ENCODE measurements at regions not wholly inside any gene's neighbourhood (a gene's known extent, or its start where the extent isn't known, plus 50 kb on each side); places are given as distances from the start of the nearest gene placed in this dataset.
"Not testable (repeated sequence)": the region's sequence is repeated elsewhere in the genome, so short reads cannot be mapped to it uniquely, and the experiment has no call there.

GRCh38 chr7:29667096-29667669, 103.5 kb downstream of the PRR15 start:
- not testable (repeated sequence) for H3K9me3 Mint-ChIP-seq; DNase-seq; ATAC-seq; H3K36me3 Mint-ChIP-seq (ENCODE audit: insufficient read depth); H3K4me1 Mint-ChIP-seq (ENCODE audit: low read depth); H3K4me3 Mint-ChIP-seq; H3K27me3 Mint-ChIP-seq (ENCODE audit: low read depth)

GRCh38 chr7:29671286-29671685, 107.7 kb downstream of the PRR15 start:
- not testable (repeated sequence) for H3K27me3 Mint-ChIP-seq (ENCODE audit: low read depth); H3K4me3 Mint-ChIP-seq; H3K36me3 Mint-ChIP-seq (ENCODE audit: insufficient read depth); H3K9me3 Mint-ChIP-seq; ATAC-seq; H3K4me1 Mint-ChIP-seq (ENCODE audit: low read depth); DNase-seq

GRCh38 chr7:29673635-29674034, 110.0 kb downstream of the PRR15 start:
- H3K27me3 Mint-ChIP-seq (ENCODE audit: low read depth); H3K9me3 Mint-ChIP-seq; DNase-seq; H3K36me3 Mint-ChIP-seq (ENCODE audit: insufficient read depth); ATAC-seq; H3K4me1 Mint-ChIP-seq (ENCODE audit: low read depth); H3K4me3 Mint-ChIP-seq: not testable (repeated sequence)

GRCh38 chr7:29674626-29675025, 111.0 kb downstream of the PRR15 start:
- H3K36me3 Mint-ChIP-seq (ENCODE audit: insufficient read depth); H3K9me3 Mint-ChIP-seq; H3K4me1 Mint-ChIP-seq (ENCODE audit: low read depth); H3K4me3 Mint-ChIP-seq; DNase-seq; ATAC-seq; H3K27me3 Mint-ChIP-seq (ENCODE audit: low read depth): not testable (repeated sequence)

GRCh38 chr7:29677254-29677653, 113.6 kb downstream of the PRR15 start:
- not testable (repeated sequence) for DNase-seq; H3K9me3 Mint-ChIP-seq; H3K36me3 Mint-ChIP-seq (ENCODE audit: insufficient read depth); H3K4me3 Mint-ChIP-seq; H3K4me1 Mint-ChIP-seq (ENCODE audit: low read depth); H3K27me3 Mint-ChIP-seq (ENCODE audit: low read depth); ATAC-seq

- ATAC-seq; H3K36me3 Mint-ChIP-seq (ENCODE audit: insufficient read depth); H3K4me1 Mint-ChIP-seq (ENCODE audit: low read depth); H3K4me3 Mint-ChIP-seq; H3K9me3 Mint-ChIP-seq; DNase-seq: not testable (repeated sequence)
- H3K27me3 Mint-ChIP-seq (ENCODE audit: low read depth) = peaks cover 17% of the 10 kb centered on the region
Observed at GRCh38 chr7:29679963-29680362, 116.3 kb downstream of the PRR15 start.

- H3K9me3 Mint-ChIP-seq; ATAC-seq; DNase-seq; H3K4me3 Mint-ChIP-seq; H3K36me3 Mint-ChIP-seq (ENCODE audit: insufficient read depth); H3K4me1 Mint-ChIP-seq (ENCODE audit: low read depth): not testable (repeated sequence)
- H3K27me3 Mint-ChIP-seq (ENCODE audit: low read depth) = peaks cover 17% of the 10 kb centered on the region
Observed at GRCh38 chr7:29680601-29681000, 117.0 kb downstream of the PRR15 start.

- Mint-ChIP-seq H3K4me3 (peak overlapping the region; percentile 84), H3K27me3 (ENCODE audit: low read depth) (peaks cover 32% of the 10 kb centered on the region)
- not testable (repeated sequence) for H3K36me3 Mint-ChIP-seq (ENCODE audit: insufficient read depth); DNase-seq; H3K4me1 Mint-ChIP-seq (ENCODE audit: low read depth); H3K9me3 Mint-ChIP-seq
- peak; percentile 29 to 54 for ATAC-seq
Observed at GRCh38 chr7:29684151-29684786, 120.6 kb downstream of the PRR15 start.

GRCh38 chr7:29684787-29685650, 121.3 kb upstream of the WIPF3 start:
- DNase-seq = peak; percentile 14
- H3K4me1 Mint-ChIP-seq (ENCODE audit: low read depth) = peaks cover 4% of the 10 kb centered on the region
- no peaks in the 10 kb centered on the region for H3K9me3 Mint-ChIP-seq
- peak; percentile 79 to 81 for ATAC-seq
- H3K4me3 Mint-ChIP-seq = peak overlapping the region; percentile 84
- no peaks in the 10 kb centered on the region for H3K36me3 Mint-ChIP-seq (ENCODE audit: insufficient read depth)
- peaks cover 32% of the 10 kb centered on the region for H3K27me3 Mint-ChIP-seq (ENCODE audit: low read depth)

- not testable (repeated sequence) for ATAC-seq; H3K36me3 Mint-ChIP-seq (ENCODE audit: insufficient read depth); H3K4me1 Mint-ChIP-seq (ENCODE audit: low read depth); DNase-seq; H3K9me3 Mint-ChIP-seq
- peak overlapping the region; percentile 59 for H3K4me3 Mint-ChIP-seq
- peaks cover 30% of the 10 kb centered on the region for H3K27me3 Mint-ChIP-seq (ENCODE audit: low read depth)
Observed at GRCh38 chr7:29685651-29686271, 120.5 kb upstream of the WIPF3 start.

- DNase-seq; H3K4me1 Mint-ChIP-seq (ENCODE audit: low read depth); ATAC-seq; H3K4me3 Mint-ChIP-seq; H3K36me3 Mint-ChIP-seq (ENCODE audit: insufficient read depth); H3K9me3 Mint-ChIP-seq: not testable (repeated sequence)
- peaks cover 19% of the 10 kb centered on the region for H3K27me3 Mint-ChIP-seq (ENCODE audit: low read depth)
Observed at GRCh38 chr7:29690510-29690909, 115.8 kb upstream of the WIPF3 start.

GRCh38 chr7:29696402-29696801, 109.9 kb upstream of the WIPF3 start:
- H3K36me3 Mint-ChIP-seq (ENCODE audit: insufficient read depth); H3K4me1 Mint-ChIP-seq (ENCODE audit: low read depth); DNase-seq; H3K9me3 Mint-ChIP-seq; H3K27me3 Mint-ChIP-seq (ENCODE audit: low read depth); H3K4me3 Mint-ChIP-seq; ATAC-seq: not testable (repeated sequence)

GRCh38 chr7:29699723-29700122, 106.6 kb upstream of the WIPF3 start:
- not testable (repeated sequence) for H3K9me3 Mint-ChIP-seq; H3K36me3 Mint-ChIP-seq (ENCODE audit: insufficient read depth); H3K27me3 Mint-ChIP-seq (ENCODE audit: low read depth); ATAC-seq; DNase-seq; H3K4me3 Mint-ChIP-seq; H3K4me1 Mint-ChIP-seq (ENCODE audit: low read depth)

- H3K4me1 Mint-ChIP-seq (ENCODE audit: low read depth); H3K4me3 Mint-ChIP-seq; H3K36me3 Mint-ChIP-seq (ENCODE audit: insufficient read depth); H3K27me3 Mint-ChIP-seq (ENCODE audit: low read depth); ATAC-seq; H3K9me3 Mint-ChIP-seq; DNase-seq: not testable (repeated sequence)
Observed at GRCh38 chr7:29701540-29701939, 104.8 kb upstream of the WIPF3 start.

Measured in activated T-cell treated with anti-CD3 and anti-CD28 coated beads, Interleukin-2, amount 50 U/mL, for 4 hours (primary cell).